H1 (cell line): ENCODE measurements at regions not wholly inside any gene's neighbourhood (a gene's known extent, or its start where the extent isn't known, plus 50 kb on each side); places are given as distances from the start of the nearest gene placed in this dataset.

Source experiments
- CTCF ChIA-PET: fragments of 300-600 bp; sonication (Branson Sonifier 250); formaldehyde crosslinking; loops from one replicate; lab custom pipeline; 2021; ENCODE audit not compliant: partially characterized antibody; lab: Charles Lee
- POLR2A ChIA-PET: fragments of 300-600 bp; sonication (Branson Sonifier 250); formaldehyde crosslinking; loops from one replicate; lab custom pipeline; 2021; ENCODE audit warnings: inconsistent platforms; ENCODE audit not compliant: partially characterized antibody; lab: Charles Lee
- DNase-seq, 2 experiments: peaks; one replicate each; pipeline versions ENCODE4 v3.0.0 to v3.0.0-alpha.2; 2010 to 2022; ENCODE audit warnings: low spot score in 2 of 2, low read depth in 1 of 2, mixed read lengths in 1 of 2
- FAIRE-seq: peaks from 2 replicates; lab custom pipeline; 2011; peaks lifted over from hg19 to GRCh38; lab: Jason Lieb, UNC
- H2AFZ ChIP-seq: 2 replicates; pipeline ENCODE4 v1.8.1; 2012; ENCODE audit warnings: low read length, inconsistent platforms
- H2AK5ac ChIP-seq: 2 replicates; pipeline ENCODE4 v1.6.1; 2013; ENCODE audit warnings: low read depth, low read length
- H2BK120ac ChIP-seq: replicated peaks from 2 replicates; pipeline ENCODE3; 2013; ENCODE audit warnings: low read depth, low read length, inconsistent platforms
- H2BK12ac ChIP-seq: 2 replicates; pipeline ENCODE4 v1.6.1; 2013; ENCODE audit warnings: low read depth, low read length
- H2BK15ac ChIP-seq: 2 replicates; pipeline ENCODE4 v1.6.1; 2013; ENCODE audit warnings: low read length
- H2BK20ac ChIP-seq: 2 replicates; pipeline ENCODE4 v1.6.1; 2013; ENCODE audit warnings: low read length
- H2BK5ac ChIP-seq: 2 replicates; pipeline ENCODE4 v1.6.1; 2013; ENCODE audit warnings: low read depth, low read length
- H3K14ac ChIP-seq: 2 replicates; pipeline ENCODE4 v1.6.1; 2013; ENCODE audit warnings: inconsistent platforms; ENCODE audit not compliant: insufficient read length
- H3K18ac ChIP-seq: 2 replicates; pipeline ENCODE4 v1.6.1; 2013; ENCODE audit warnings: low read length; ENCODE audit errors: extremely low read depth
- H3K23ac ChIP-seq: 2 replicates; pipeline ENCODE4 v1.6.1; 2013; ENCODE audit warnings: inconsistent platforms; ENCODE audit not compliant: insufficient read length
- H3K23me2 ChIP-seq: 2 replicates; pipeline ENCODE4 v1.6.1; 2013; ENCODE audit warnings: low read depth, low read length
- H3K27ac ChIP-seq: 2 replicates; pipeline ENCODE4 v1.6.1; 2011; ENCODE audit warnings: low read depth, low read length, inconsistent platforms
- H3K27me3 ChIP-seq, 4 experiments: replicated peaks in 1 of 4; 1 replicate in 1 of 4; 2 replicates in 3 of 4; pipeline versions ENCODE4 v1.6.1 to v1.8.1; 2011 to 2013; ENCODE audit warnings: low read length in 3 of 4, mild to moderate bottlenecking in 3 of 4, inconsistent platforms in 2 of 4, mixed read lengths in 2 of 4, moderate library complexity in 1 of 4; ENCODE audit not compliant: control insufficient read depth in 3 of 4, insufficient read depth in 3 of 4; ENCODE audit errors: extremely low read depth in 1 of 4
- H3K36me3 ChIP-seq, 4 experiments: 2 replicates each; pipeline versions ENCODE4 v1.6.1 to v1.8.1; 2011 to 2013; ENCODE audit warnings: mild to moderate bottlenecking in 4 of 4, low read length in 3 of 4, moderate library complexity in 2 of 4, control low read depth in 1 of 4, inconsistent platforms in 1 of 4; ENCODE audit not compliant: insufficient read depth in 4 of 4, control insufficient read depth in 2 of 4
- H3K4ac ChIP-seq: replicated peaks from 2 replicates; pipeline ENCODE3; 2013; ENCODE audit warnings: low read length, low read depth, mixed read lengths, inconsistent platforms; ENCODE audit not compliant: insufficient read length
- H3K4me1 ChIP-seq, 4 experiments: replicated peaks in 1 of 4; 1 replicate in 1 of 4; 2 replicates in 3 of 4; pipeline versions ENCODE4 v1.6.1 to v1.8.1; 2011 to 2013; ENCODE audit warnings: low read length in 3 of 4, inconsistent platforms in 2 of 4, mixed read lengths in 1 of 4; ENCODE audit not compliant: insufficient read depth in 4 of 4, control insufficient read depth in 3 of 4
- H3K4me2 ChIP-seq, 2 experiments: 2 replicates each; pipeline versions ENCODE4 v1.6.1 to v1.8.1; 2011 to 2013; ENCODE audit warnings: low read depth in 2 of 2, low read length in 2 of 2, control low read depth in 1 of 2, inconsistent platforms in 1 of 2, mild to moderate bottlenecking in 1 of 2; ENCODE audit not compliant: insufficient read depth in 1 of 2
- H3K4me3 ChIP-seq, 4 experiments: fragments of 200-600, 300-600 bp in 1 of 4; sonication (generic), shearing (Covaris generic), sonication (Bioruptor Twin) in 1 of 4; 2 replicates each; pipeline versions ENCODE4 v1.5.1 to v1.8.1; 2011 to 2016; ENCODE audit warnings: low read length in 4 of 4, low read depth in 3 of 4, control low read depth in 2 of 4, inconsistent platforms in 2 of 4, mild to moderate bottlenecking in 2 of 4, mixed read lengths in 1 of 4, moderate library complexity in 1 of 4; ENCODE audit not compliant: insufficient read depth in 2 of 4; ENCODE audit errors: extremely low read depth in 1 of 4
- H3K56ac ChIP-seq: replicated peaks from 2 replicates; pipeline ENCODE3; 2013; ENCODE audit warnings: low read depth, mild to moderate bottlenecking, mixed read lengths, low read length, inconsistent platforms; ENCODE audit not compliant: insufficient read length
- H3K79me1 ChIP-seq: 2 replicates; pipeline ENCODE4 v1.6.1; 2013; ENCODE audit warnings: low read depth, low read length, control low read depth
- H3K79me2 ChIP-seq, 2 experiments: 2 replicates each; pipeline versions ENCODE4 v1.6.1 to v1.8.1; 2012 to 2013; ENCODE audit warnings: low read length in 2 of 2, mild to moderate bottlenecking in 2 of 2, inconsistent platforms in 1 of 2; ENCODE audit not compliant: insufficient read depth in 2 of 2, control insufficient read depth in 1 of 2
- H3K9ac ChIP-seq, 4 experiments: replicated peaks in 1 of 4; 1 replicate in 1 of 4; 2 replicates in 3 of 4; pipeline versions ENCODE4 v1.6.1 to v1.8.1; 2011 to 2013; ENCODE audit warnings: low read depth in 3 of 4, low read length in 3 of 4, control low read depth in 2 of 4, mild to moderate bottlenecking in 2 of 4, moderate library complexity in 2 of 4, inconsistent platforms in 1 of 4; ENCODE audit errors: extremely low read depth in 1 of 4
- H3K9me3 ChIP-seq, 2 experiments: 2 replicates each; pipeline versions ENCODE4 v1.6.1 to v1.8.1; 2012 to 2013; ENCODE audit warnings: mild to moderate bottlenecking in 2 of 2, moderate library complexity in 2 of 2, control low read depth in 1 of 2, inconsistent platforms in 1 of 2, low read depth in 1 of 2, low read length in 1 of 2, mixed read lengths in 1 of 2; ENCODE audit not compliant: insufficient read depth in 2 of 2
- H4K20me1 ChIP-seq, 2 experiments: replicated peaks in 1 of 2; 2 replicates each; pipeline versions ENCODE3 to v1.8.1; 2011 to 2013; ENCODE audit warnings: inconsistent platforms in 2 of 2, low read length in 2 of 2, mild to moderate bottlenecking in 1 of 2; ENCODE audit not compliant: insufficient read depth in 2 of 2, control insufficient read depth in 1 of 2
- H4K5ac ChIP-seq: 2 replicates; pipeline ENCODE4 v1.6.1; 2013; ENCODE audit warnings: low read length, low read depth, mixed read lengths, inconsistent platforms; ENCODE audit not compliant: insufficient read length
- H4K8ac ChIP-seq: 2 replicates; pipeline ENCODE4 v1.8.0; 2013; ENCODE audit warnings: mild to moderate bottlenecking, moderate library complexity, low read length, inconsistent platforms; ENCODE audit not compliant: insufficient read depth; ENCODE audit errors: extremely low read depth
- H4K91ac ChIP-seq: replicated peaks from 2 replicates; pipeline ENCODE3; 2013; ENCODE audit warnings: low read length, mixed read lengths, inconsistent platforms; ENCODE audit not compliant: insufficient read length
- CBX5 ChIP-seq: fragments of 300-800, 300-1000 bp; sonication (generic); IDR thresholded peaks from 2 replicates; pipeline ENCODE4 v1.7.1; 2016; ENCODE audit warnings: antibody characterized with exemption, low read length, low read depth
- CBX8 ChIP-seq: fragments of 300-800, 300-1000 bp; sonication (generic); IDR thresholded peaks from 2 replicates; pipeline ENCODE4 v1.7.1; 2016; ENCODE audit warnings: low read depth, low read length, borderline replicate concordance
- CEBPB ChIP-seq: IDR thresholded peaks from 2 replicates; pipeline ENCODE4 v1.6.1; 2012; ENCODE audit warnings: low read depth, low read length
- CTBP2 ChIP-seq: IDR thresholded peaks from 2 replicates; pipeline ENCODE4 v1.7.0; 2011; ENCODE audit warnings: borderline replicate concordance, mild to moderate bottlenecking, moderate library complexity, mixed read lengths, low read length; ENCODE audit not compliant: insufficient read depth, insufficient read length
- CTCF ChIP-seq, 3 experiments: IDR thresholded peaks; 1 replicate in 2 of 3; 2 replicates in 1 of 3; pipeline versions ENCODE4 v1.5.1 to v1.6.1; 2011; ENCODE audit warnings: low read length in 3 of 3, mild to moderate bottlenecking in 3 of 3, inconsistent platforms in 2 of 3, low read depth in 1 of 3, moderate library complexity in 1 of 3; ENCODE audit not compliant: insufficient read depth in 1 of 3; ENCODE audit errors: control extremely low read depth in 1 of 3
- JUN ChIP-seq: IDR thresholded peaks from 2 replicates; pipeline ENCODE4 v1.6.1; 2011; ENCODE audit warnings: low read depth, mild to moderate bottlenecking, improper control_type of control experiment, low read length
- KDM4A ChIP-seq: IDR thresholded peaks from one replicate; pipeline ENCODE4 v1.7.1; 2012; ENCODE audit warnings: low read depth, mild to moderate bottlenecking, moderate library complexity, low read length, inconsistent platforms; ENCODE audit not compliant: severe bottlenecking
- NANOG ChIP-seq: IDR thresholded peaks from 2 replicates; pipeline ENCODE4 v1.6.1; 2011; ENCODE audit warnings: low read length, low read depth, mild to moderate bottlenecking, inconsistent platforms; ENCODE audit not compliant: insufficient read depth, poor library complexity, severe bottlenecking
- PHF8 ChIP-seq: fragments of 200-600 bp; sonication (generic); conservative IDR thresholded peaks from 2 replicates; pipeline ENCODE4 v1.7.1; 2012; ENCODE audit warnings: low read depth, mild to moderate bottlenecking, inconsistent platforms, low read length, moderate library complexity
- SIN3A ChIP-seq, 2 experiments: IDR thresholded peaks in 1 of 2; conservative IDR thresholded peaks in 1 of 2; 2 replicates each; pipeline ENCODE4 v1.6.1; 2011 to 2012; ENCODE audit warnings: low read length in 2 of 2, improper control_type of control experiment in 1 of 2, low read depth in 1 of 2, mild to moderate bottlenecking in 1 of 2
- SP2 ChIP-seq: IDR thresholded peaks from 2 replicates; pipeline ENCODE4 v1.6.1; 2012; ENCODE audit warnings: mild to moderate bottlenecking, low read length, inconsistent platforms
- SRF ChIP-seq: IDR thresholded peaks from 2 replicates; pipeline ENCODE4 v1.6.1; 2011; ENCODE audit warnings: mild to moderate bottlenecking, low read depth, low read length, moderate library complexity
- TAF7 ChIP-seq: optimal IDR thresholded peaks from 2 replicates; pipeline ENCODE3; 2011; ENCODE audit warnings: low read depth, mild to moderate bottlenecking, inconsistent platforms, low read length, moderate library complexity, borderline replicate concordance

- Histone ChIP-seq H3K14ac (no peak overlapping the region), H3K4ac (no peak overlapping the region), H2BK12ac (no peak overlapping the region), H3K27me3 (no peaks in the 10 kb centered on the region), H3K27ac (no peak overlapping the region), H3K9ac (no peak overlapping the region), H4K8ac (no peak overlapping the region), H3K79me1 (no peaks in the 10 kb centered on the region), H4K20me1 (no peaks in the 10 kb centered on the region), H3K23ac (no peak overlapping the region), H2AFZ (no peak overlapping the region), H3K23me2 (no peaks in the 10 kb centered on the region; the same call in 1 of the 2 replicates), H3K4me2 (no peak overlapping the region), H4K5ac (no peak overlapping the region), H3K56ac (no peak overlapping the region), H2BK5ac (no peak overlapping the region), H3K9me3 (no peaks in the 10 kb centered on the region), H2BK15ac (no peak overlapping the region), H3K36me3 (no peaks in the 10 kb centered on the region), H3K18ac (no peak overlapping the region), H2AK5ac (no peak overlapping the region), H2BK20ac (no peak overlapping the region), H3K4me1 (no peaks in the 10 kb centered on the region), H2BK120ac (no peak overlapping the region), H4K91ac (no peak overlapping the region), H3K4me3 (no peak overlapping the region), H3K79me2 (no peaks in the 10 kb centered on the region)
- TF ChIP-seq CBX5 (no peak), TAF7 (no peak), JUN (no peak), CEBPB (no peak), CBX8 (no peak), CTCF (IDR thresholded peaks at IDR 0.05; ENCODE audit: control extremely low read depth in 1 of 3, insufficient read depth in 1 of 3, low read depth in 1 of 3, low read length in 3 of 3) (no peak), NANOG (no peak), KDM4A (no peak), SP2 (no peak), SIN3A (conservative IDR thresholded peaks at IDR 0.05 in 1 of 2, IDR thresholded peaks at IDR 0.05 in 1 of 2; ENCODE audit: low read depth in 1 of 2, low read length in 2 of 2) (no peak), SRF (no peak), PHF8 (no peak), CTBP2 (no peak)
- FAIRE-seq = no peak
- ChIA-PET CTCF (interaction anchor here (0.9 kb wide), 1 partner anchor 18 kb away, joined by 3 read pairs; no protein-coding TSS in a partner anchor), POLR2A (no interaction called here)
- no peak for DNase-seq
Measured at GRCh38 chr9:119003201-119003611, 366.0 kb downstream of the BRINP1 start.
